Panc1 (cell line): ENCODE measurements at regions not wholly inside any gene's neighbourhood (a gene's known extent, or its start where the extent isn't known, plus 50 kb on each side); places are given as distances from the start of the nearest gene placed in this dataset.

Experiments
- ATAC-seq: fragments of 200-7000 bp; cut with Tn5 transposase; 2 replicates; pipeline ENCODE4 v1.9.1; 2020; ENCODE audit warnings: mild to moderate bottlenecking, moderate library complexity
- BruUV-seq: library from RNA; stranded (reverse); fragments of 400-500 nt; replicated peaks from 2 replicates; lab custom pipeline; 2021; lab: Mats Ljungman, UMichigan
- CTCF ChIA-PET: fragments of 300-600 bp; sonication (Branson Sonifier 250); formaldehyde crosslinking; loops from one replicate; lab custom pipeline; 2022; ENCODE audit warnings: antibody characterized with exemption; lab: Charles Lee
- POLR2A ChIA-PET: fragments of 300-600 bp; sonication (Branson Sonifier 250); formaldehyde crosslinking; loops from one replicate; lab custom pipeline; 2022; ENCODE audit warnings: antibody characterized with exemption; lab: Charles Lee
- DNase-seq: peaks from one replicate; pipeline ENCODE4 v3.0.0-alpha.2; 2010; ENCODE audit warnings: low read depth, low spot score
- H3K27ac ChIP-seq: 2 replicates; pipeline ENCODE4 v1.5.1; 2011; ENCODE audit warnings: mild to moderate bottlenecking, low read length, inconsistent platforms
- H3K27me3 ChIP-seq: fragments of 200-500 bp; sonication (Bioruptor generic); 2 replicates; pipeline ENCODE4 v1.6.0; 2014; ENCODE audit warnings: low read length, inconsistent platforms; ENCODE audit not compliant: control insufficient read depth, insufficient read depth
- H3K36me3 ChIP-seq: fragments of 200-500 bp; sonication (Bioruptor generic); 2 replicates; pipeline ENCODE4 v1.5.1; 2014; ENCODE audit warnings: inconsistent platforms, mild to moderate bottlenecking, low read length, moderate library complexity; ENCODE audit not compliant: control insufficient read depth, insufficient read depth
- H3K4me1 ChIP-seq: 2 replicates; pipeline ENCODE4 v1.5.1; 2011; ENCODE audit warnings: inconsistent platforms, mild to moderate bottlenecking, low read length, moderate library complexity; ENCODE audit not compliant: control insufficient read depth, insufficient read depth
- H3K4me3 ChIP-seq, 2 experiments: 2 replicates each; pipeline ENCODE4 v1.5.1; 2011 to 2012; ENCODE audit warnings: low read depth in 2 of 2, low read length in 2 of 2, mild to moderate bottlenecking in 2 of 2, inconsistent platforms in 1 of 2, moderate library complexity in 1 of 2
- H3K9me3 ChIP-seq: fragments of 200-500 bp; sonication (Bioruptor generic); 2 replicates; pipeline ENCODE4 v1.5.1; 2014; ENCODE audit warnings: low read depth, mild to moderate bottlenecking, inconsistent platforms, low read length, moderate library complexity; ENCODE audit not compliant: control insufficient read depth, insufficient read depth
- POLR2AphosphoS5 ChIP-seq: IDR thresholded peaks from 2 replicates; pipeline ENCODE4 v1.6.1; 2012; ENCODE audit warnings: mild to moderate bottlenecking, low read depth, low read length, moderate library complexity
- SIN3A ChIP-seq: IDR thresholded peaks from 2 replicates; pipeline ENCODE4 v1.6.1; 2012; ENCODE audit warnings: low read depth, mild to moderate bottlenecking, low read length, moderate library complexity, borderline replicate concordance; ENCODE audit not compliant: insufficient read depth
- TCF7L2 ChIP-seq: IDR thresholded peaks from 2 replicates; pipeline ENCODE4 v1.6.1; 2011; ENCODE audit warnings: mild to moderate bottlenecking, low read depth, low read length, inconsistent platforms
- in situ Hi-C: cut with HindIII; loops from 2 replicates; pipeline ENCODE4 v1.10.0; 2016; ENCODE audit warnings: low sequenced_read_pairs, low pct_unique_long_range_greater_than_20kb
- intact Hi-C: fragments of 100-400 bp; cut with micrococcal nuclease; formaldehyde crosslinking; loops from one replicate; pipeline ENCODE4 v1.10.0; 2022; ENCODE audit not compliant: unreplicated experiment
- TF ChIP-seq, protein P1 (sequence below): fragments of 450-650 bp; IDR thresholded peaks from 2 replicates; pipeline ENCODE4 v1.5.1; 2017; ENCODE audit warnings: mild to moderate bottlenecking
- TF ChIP-seq, protein P2 (sequence below), 2 experiments: IDR thresholded peaks; 2 replicates each; pipeline ENCODE4 v1.6.1; 2011 to 2012; ENCODE audit warnings: low read depth in 2 of 2, control low read depth in 1 of 2, low read length in 1 of 2, mild to moderate bottlenecking in 1 of 2, moderate library complexity in 1 of 2; ENCODE audit not compliant: insufficient read depth in 1 of 2

DNA sequence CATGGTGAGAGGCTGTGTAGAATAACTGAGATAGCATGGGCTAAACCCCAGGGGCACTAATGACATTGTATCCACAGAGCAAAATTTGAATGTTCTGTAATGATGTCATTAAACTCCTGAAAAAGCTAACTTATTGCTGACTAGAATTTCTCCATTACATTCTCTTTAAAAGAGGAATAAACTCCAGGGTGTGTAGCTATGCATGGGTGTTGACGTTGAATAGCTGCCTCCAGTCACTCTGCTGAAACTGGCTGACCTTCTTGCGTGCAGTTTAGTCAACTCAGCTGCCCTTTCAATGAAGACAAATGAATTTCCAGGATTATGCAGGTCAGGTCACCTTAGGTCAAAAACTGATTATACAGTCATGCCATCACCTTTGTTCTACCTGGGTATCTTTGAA, 617.5 kb upstream of the WWC1 start:
- DNase-seq, result no peak
- H3K36me3 ChIP-seq, result no peaks in the 10 kb centered on the region
- in situ Hi-C loops (no loop called here), intact Hi-C loops (no loop called here)
- H3K27ac ChIP-seq, result no peak overlapping the region
- no peaks in the 10 kb centered on the region for H3K27me3 ChIP-seq
- H3K9me3 ChIP-seq, result peaks cover 4% of the 10 kb centered on the region; the same call in 1 of the 2 replicates
- no peak for TF ChIP-seq SIN3A
- TF ChIP-seq, protein P1, sequence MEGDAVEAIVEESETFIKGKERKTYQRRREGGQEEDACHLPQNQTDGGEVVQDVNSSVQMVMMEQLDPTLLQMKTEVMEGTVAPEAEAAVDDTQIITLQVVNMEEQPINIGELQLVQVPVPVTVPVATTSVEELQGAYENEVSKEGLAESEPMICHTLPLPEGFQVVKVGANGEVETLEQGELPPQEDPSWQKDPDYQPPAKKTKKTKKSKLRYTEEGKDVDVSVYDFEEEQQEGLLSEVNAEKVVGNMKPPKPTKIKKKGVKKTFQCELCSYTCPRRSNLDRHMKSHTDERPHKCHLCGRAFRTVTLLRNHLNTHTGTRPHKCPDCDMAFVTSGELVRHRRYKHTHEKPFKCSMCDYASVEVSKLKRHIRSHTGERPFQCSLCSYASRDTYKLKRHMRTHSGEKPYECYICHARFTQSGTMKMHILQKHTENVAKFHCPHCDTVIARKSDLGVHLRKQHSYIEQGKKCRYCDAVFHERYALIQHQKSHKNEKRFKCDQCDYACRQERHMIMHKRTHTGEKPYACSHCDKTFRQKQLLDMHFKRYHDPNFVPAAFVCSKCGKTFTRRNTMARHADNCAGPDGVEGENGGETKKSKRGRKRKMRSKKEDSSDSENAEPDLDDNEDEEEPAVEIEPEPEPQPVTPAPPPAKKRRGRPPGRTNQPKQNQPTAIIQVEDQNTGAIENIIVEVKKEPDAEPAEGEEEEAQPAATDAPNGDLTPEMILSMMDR, result no peak
- TF ChIP-seq, protein P2, sequence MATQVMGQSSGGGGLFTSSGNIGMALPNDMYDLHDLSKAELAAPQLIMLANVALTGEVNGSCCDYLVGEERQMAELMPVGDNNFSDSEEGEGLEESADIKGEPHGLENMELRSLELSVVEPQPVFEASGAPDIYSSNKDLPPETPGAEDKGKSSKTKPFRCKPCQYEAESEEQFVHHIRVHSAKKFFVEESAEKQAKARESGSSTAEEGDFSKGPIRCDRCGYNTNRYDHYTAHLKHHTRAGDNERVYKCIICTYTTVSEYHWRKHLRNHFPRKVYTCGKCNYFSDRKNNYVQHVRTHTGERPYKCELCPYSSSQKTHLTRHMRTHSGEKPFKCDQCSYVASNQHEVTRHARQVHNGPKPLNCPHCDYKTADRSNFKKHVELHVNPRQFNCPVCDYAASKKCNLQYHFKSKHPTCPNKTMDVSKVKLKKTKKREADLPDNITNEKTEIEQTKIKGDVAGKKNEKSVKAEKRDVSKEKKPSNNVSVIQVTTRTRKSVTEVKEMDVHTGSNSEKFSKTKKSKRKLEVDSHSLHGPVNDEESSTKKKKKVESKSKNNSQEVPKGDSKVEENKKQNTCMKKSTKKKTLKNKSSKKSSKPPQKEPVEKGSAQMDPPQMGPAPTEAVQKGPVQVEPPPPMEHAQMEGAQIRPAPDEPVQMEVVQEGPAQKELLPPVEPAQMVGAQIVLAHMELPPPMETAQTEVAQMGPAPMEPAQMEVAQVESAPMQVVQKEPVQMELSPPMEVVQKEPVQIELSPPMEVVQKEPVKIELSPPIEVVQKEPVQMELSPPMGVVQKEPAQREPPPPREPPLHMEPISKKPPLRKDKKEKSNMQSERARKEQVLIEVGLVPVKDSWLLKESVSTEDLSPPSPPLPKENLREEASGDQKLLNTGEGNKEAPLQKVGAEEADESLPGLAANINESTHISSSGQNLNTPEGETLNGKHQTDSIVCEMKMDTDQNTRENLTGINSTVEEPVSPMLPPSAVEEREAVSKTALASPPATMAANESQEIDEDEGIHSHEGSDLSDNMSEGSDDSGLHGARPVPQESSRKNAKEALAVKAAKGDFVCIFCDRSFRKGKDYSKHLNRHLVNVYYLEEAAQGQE (IDR thresholded peaks at IDR 0.05; ENCODE audit: insufficient read depth in 1 of 2, low read depth in 2 of 2, low read length in 1 of 2), result no peak
- TF ChIP-seq POLR2AphosphoS5, result no peak
- TF ChIP-seq TCF7L2, result no peak
- ATAC-seq, result no peak
- CTCF ChIA-PET, result no interaction called here
- POLR2A ChIA-PET, result no interaction called here
- no peaks in the 10 kb centered on the region; the same call in 1 of the 2 replicates for H3K4me1 ChIP-seq
- no peak overlapping the region for H3K4me3 ChIP-seq
- BruUV-seq, result no TSS peak

DNA sequence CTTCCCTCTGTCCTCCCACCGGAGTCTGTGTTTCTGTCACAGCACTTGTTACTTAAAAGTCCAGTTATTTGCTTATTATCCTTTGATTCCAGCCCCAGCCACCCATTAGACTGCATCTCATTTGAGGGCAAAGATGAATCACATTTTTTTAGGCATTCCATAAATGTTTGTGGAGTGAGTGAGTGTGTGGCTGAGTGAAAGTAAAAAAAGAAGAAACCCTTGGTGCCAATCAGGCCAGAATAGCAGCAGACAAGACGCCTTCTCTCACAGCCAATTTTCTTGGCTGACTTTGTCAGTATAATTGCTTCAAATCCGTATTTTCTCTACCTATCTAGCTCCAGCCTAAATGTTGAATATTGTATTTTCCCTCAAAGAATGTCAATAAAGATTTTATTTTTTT, 613.0 kb upstream of the WWC1 start:
- ChIA-PET POLR2A (no interaction called here), CTCF (no interaction called here)
- intact Hi-C loops (no loop called here), in situ Hi-C loops (no loop called here)
- DNase-seq, result no peak
- no peaks in the 10 kb centered on the region; the same call in 1 of the 2 replicates for H3K4me1 ChIP-seq
- TF ChIP-seq, protein P2 (IDR thresholded peaks at IDR 0.05; ENCODE audit: insufficient read depth in 1 of 2, low read depth in 2 of 2, low read length in 1 of 2), result no peak
- TF ChIP-seq SIN3A (no peak), TCF7L2 (no peak), POLR2AphosphoS5 (no peak)
- TF ChIP-seq, protein P1, result no peak
- no peak for ATAC-seq
- H3K27me3 ChIP-seq, result no peaks in the 10 kb centered on the region
- no TSS peak for BruUV-seq
- no peak overlapping the region for H3K27ac ChIP-seq
- no peak overlapping the region for H3K4me3 ChIP-seq
- H3K9me3 ChIP-seq, result peaks cover 4% of the 10 kb centered on the region; the same call in 1 of the 2 replicates
- no peaks in the 10 kb centered on the region for H3K36me3 ChIP-seq
